HUES64 (cell line): ENCODE measurements at regions not wholly inside any gene's neighbourhood (a gene's known extent, or its start where the extent isn't known, plus 50 kb on each side); places are given as distances from the start of the nearest gene placed in this dataset.

Experiments
- H3K27ac ChIP-seq: 2 replicates; pipeline ENCODE4 v1.7.0; 2013; ENCODE audit warnings: low read depth, low read length, inconsistent platforms
- H3K27me3 ChIP-seq: 2 replicates; pipeline ENCODE4 v1.6.1; 2013; ENCODE audit warnings: mild to moderate bottlenecking, low read length; ENCODE audit not compliant: insufficient read depth
- H3K36me3 ChIP-seq: 2 replicates; pipeline ENCODE4 v1.6.1; 2013; ENCODE audit warnings: mild to moderate bottlenecking, low read length; ENCODE audit not compliant: insufficient read depth
- H3K4me1 ChIP-seq: 2 replicates; pipeline ENCODE4 v1.6.1; 2013; ENCODE audit warnings: mild to moderate bottlenecking, low read length, moderate library complexity; ENCODE audit not compliant: insufficient read depth
- H3K4me3 ChIP-seq: 2 replicates; pipeline ENCODE4 v1.5.1; 2013; ENCODE audit warnings: mild to moderate bottlenecking, low read length, moderate library complexity
- H3K9ac ChIP-seq: 2 replicates; pipeline ENCODE4 v1.6.1; 2013; ENCODE audit warnings: mild to moderate bottlenecking, low read depth, low read length
- H3K9me3 ChIP-seq: 2 replicates; pipeline ENCODE4 v1.6.1; 2013; ENCODE audit warnings: low read depth, low read length; ENCODE audit not compliant: insufficient read depth
- WGBS: fragments of 150-250, 120-280 bp; methylation state at CpG from one replicate; pipeline ENCODE4 v1.1.7; 2013; ENCODE audit warnings: missing lambda C conversion rate; 5-methylcytosine and 5-hydroxymethylcytosine counted together

- H3K27me3 ChIP-seq = no peaks in the 10 kb centered on the region
- no peak overlapping the region for H3K27ac ChIP-seq
- WGBS = 92% methylated on average over 5 of the region's 5 CpGs
These were observed 1648.8 kb downstream of the GRIK2 start for GRCh38 chr6:103042336-103042735.

GRCh38 chr6:103036846-103037245 is 1643.3 kb downstream of the GRIK2 start:
- no peaks in the 10 kb centered on the region for H3K27me3 ChIP-seq
- 94% methylated on average over 2 of the region's 2 CpGs for WGBS
- H3K4me3 ChIP-seq = no peak overlapping the region
- no peak overlapping the region for H3K9ac ChIP-seq
- no peaks in the 10 kb centered on the region for H3K4me1 ChIP-seq
- H3K36me3 ChIP-seq = no peaks in the 10 kb centered on the region
- H3K9me3 ChIP-seq = no peaks in the 10 kb centered on the region
- H3K27ac ChIP-seq = no peak overlapping the region

More at GRCh38 chr6:103042336-103042735, 1648.8 kb downstream of the GRIK2 start:
- Histone ChIP-seq H3K4me1 (no peaks in the 10 kb centered on the region), H3K36me3 (no peaks in the 10 kb centered on the region), H3K9me3 (peaks cover 3% of the 10 kb centered on the region; the same call in 1 of the 2 replicates), H3K4me3 (no peak overlapping the region), H3K9ac (no peak overlapping the region)

- Histone ChIP-seq H3K36me3 (no peaks in the 10 kb centered on the region), H3K27me3 (no peaks in the 10 kb centered on the region)
- 79% methylated on average over 5 of the region's 7 CpGs for WGBS
These were observed 1633.9 kb downstream of the GRIK2 start for GRCh38 chr6:103027271-103027931.

GRCh38 chr6:103018426-103018825 is 1624.9 kb downstream of the GRIK2 start:
- Histone ChIP-seq H3K36me3 (no peaks in the 10 kb centered on the region), H3K27me3 (no peaks in the 10 kb centered on the region), H3K4me3 (no peak overlapping the region), H3K4me1 (no peaks in the 10 kb centered on the region), H3K9me3 (no peaks in the 10 kb centered on the region), H3K9ac (no peak overlapping the region), H3K27ac (no peak overlapping the region)
- 97% methylated on average over 7 of the region's 7 CpGs for WGBS

More at GRCh38 chr6:103027271-103027931, 1633.9 kb downstream of the GRIK2 start:
- Histone ChIP-seq H3K4me1 (no peaks in the 10 kb centered on the region), H3K27ac (no peak overlapping the region), H3K9ac (no peak overlapping the region), H3K4me3 (no peak overlapping the region), H3K9me3 (no peaks in the 10 kb centered on the region)

- H3K4me3 ChIP-seq = no peak overlapping the region
- 97% methylated on average over 9 of the region's 9 CpGs for WGBS
- H3K9me3 ChIP-seq = no peaks in the 10 kb centered on the region
- no peaks in the 10 kb centered on the region for H3K36me3 ChIP-seq
- H3K27me3 ChIP-seq = no peaks in the 10 kb centered on the region
- no peaks in the 10 kb centered on the region for H3K4me1 ChIP-seq
- no peak overlapping the region for H3K9ac ChIP-seq
- H3K27ac ChIP-seq = no peak overlapping the region
These were observed 1624.4 kb downstream of the GRIK2 start for GRCh38 chr6:103017878-103018277.

- H3K9me3 ChIP-seq = no peaks in the 10 kb centered on the region
- no peak overlapping the region for H3K27ac ChIP-seq
- no peaks in the 10 kb centered on the region for H3K36me3 ChIP-seq
- no peak overlapping the region for H3K4me3 ChIP-seq
- no peak overlapping the region for H3K9ac ChIP-seq
- H3K4me1 ChIP-seq = peaks cover 8% of the 10 kb centered on the region; the same call in 1 of the 2 replicates
- 73% methylated on average over 2 of the region's 2 CpGs for WGBS
- H3K27me3 ChIP-seq = no peaks in the 10 kb centered on the region
These were observed 1618.1 kb downstream of the GRIK2 start for GRCh38 chr6:103011605-103012004.

GRCh38 chr6:103002282-103002681 is 1608.8 kb downstream of the GRIK2 start:
- Histone ChIP-seq H3K9me3 (peaks cover 9% of the 10 kb centered on the region; the same call in 1 of the 2 replicates), H3K4me1 (peaks cover 15% of the 10 kb centered on the region), H3K27me3 (no peaks in the 10 kb centered on the region), H3K9ac (no peak overlapping the region), H3K4me3 (no peak overlapping the region), H3K27ac (no peak overlapping the region), H3K36me3 (no peaks in the 10 kb centered on the region)
- 96% methylated on average over 3 of the region's 3 CpGs for WGBS

GRCh38 chr6:103001724-103002123 is 1608.2 kb downstream of the GRIK2 start:
- no peaks in the 10 kb centered on the region for H3K27me3 ChIP-seq
- H3K4me1 ChIP-seq = peaks cover 17% of the 10 kb centered on the region
- H3K4me3 ChIP-seq = no peak overlapping the region
- no peaks in the 10 kb centered on the region for H3K36me3 ChIP-seq
- H3K27ac ChIP-seq = no peak overlapping the region
- H3K9ac ChIP-seq = no peak overlapping the region
- 78% methylated on average over 1 of the region's 1 CpG for WGBS
- peaks cover 9% of the 10 kb centered on the region; the same call in 1 of the 2 replicates for H3K9me3 ChIP-seq

- no peaks in the 10 kb centered on the region for H3K27me3 ChIP-seq
- no peaks in the 10 kb centered on the region for H3K36me3 ChIP-seq
- peaks cover 19% of the 10 kb centered on the region for H3K4me1 ChIP-seq
- peak overlapping the region; percentile 39 for H3K9ac ChIP-seq
- WGBS = 60% methylated on average over 7 of the region's 8 CpGs
- H3K4me3 ChIP-seq = peak overlapping the region; percentile 4; the same call in 1 of the 2 replicates
- peaks cover 9% of the 10 kb centered on the region; the same call in 1 of the 2 replicates for H3K9me3 ChIP-seq
- no peak overlapping the region for H3K27ac ChIP-seq
These were observed 1607.2 kb downstream of the GRIK2 start for GRCh38 chr6:103000688-103001087.

- H3K4me3 ChIP-seq = no peak overlapping the region
- peaks cover 7% of the 10 kb centered on the region for H3K4me1 ChIP-seq
- H3K27ac ChIP-seq = no peak overlapping the region
- H3K9ac ChIP-seq = no peak overlapping the region
- H3K9me3 ChIP-seq = no peaks in the 10 kb centered on the region
- H3K27me3 ChIP-seq = no peaks in the 10 kb centered on the region
- H3K36me3 ChIP-seq = no peaks in the 10 kb centered on the region
These were observed 1602.0 kb downstream of the GRIK2 start for GRCh38 chr6:102995491-102995890.

- WGBS = 90% methylated on average over 1 of the region's 1 CpG
- Histone ChIP-seq H3K4me1 (peaks cover 4% of the 10 kb centered on the region; the same call in 1 of the 2 replicates), H3K4me3 (no peak overlapping the region), H3K27ac (no peak overlapping the region), H3K9me3 (no peaks in the 10 kb centered on the region), H3K27me3 (no peaks in the 10 kb centered on the region), H3K9ac (no peak overlapping the region), H3K36me3 (no peaks in the 10 kb centered on the region)
These were observed 1601.4 kb downstream of the GRIK2 start for GRCh38 chr6:102994866-102995265.

- H3K27me3 ChIP-seq = no peaks in the 10 kb centered on the region
- no peaks in the 10 kb centered on the region for H3K9me3 ChIP-seq
- H3K27ac ChIP-seq = no peak overlapping the region
- no peak overlapping the region for H3K4me3 ChIP-seq
- no peaks in the 10 kb centered on the region for H3K36me3 ChIP-seq
- no peak overlapping the region for H3K9ac ChIP-seq
- 0 out of 2 replicates have a peak, but pooled peaks cover 5% of the 10 kb centered on the region for H3K4me1 ChIP-seq
These were observed 1592.6 kb downstream of the GRIK2 start for GRCh38 chr6:102986086-102986485.
